Liver (tissue), 3 donors: ENCODE measurements at regions not wholly inside any gene's neighbourhood (a gene's known extent, or its start where the extent isn't known, plus 50 kb on each side); places are given as distances from the start of the nearest gene placed in this dataset.

Source experiments
- GABPA ChIP-seq, 2 donors: IDR thresholded peaks in 1 of 2; conservative IDR thresholded peaks in 1 of 2; 2 replicates each; pipeline ENCODE4 v1.6.1; 2016; ENCODE audit warnings: antibody characterized with exemption in 2 of 2, mild to moderate bottlenecking in 1 of 2, moderate library complexity in 1 of 2
- TF ChIP-seq, protein P1 (sequence below): fragments of 150-350 bp; IDR thresholded peaks from 2 replicates; pipeline ENCODE4 v1.5.1; 2017; ENCODE audit warnings: improper control_type of control experiment, low read depth, low read length; ENCODE audit not compliant: missing input control
- donor health status: healthy.
- donor health status: healthy.

DNA sequence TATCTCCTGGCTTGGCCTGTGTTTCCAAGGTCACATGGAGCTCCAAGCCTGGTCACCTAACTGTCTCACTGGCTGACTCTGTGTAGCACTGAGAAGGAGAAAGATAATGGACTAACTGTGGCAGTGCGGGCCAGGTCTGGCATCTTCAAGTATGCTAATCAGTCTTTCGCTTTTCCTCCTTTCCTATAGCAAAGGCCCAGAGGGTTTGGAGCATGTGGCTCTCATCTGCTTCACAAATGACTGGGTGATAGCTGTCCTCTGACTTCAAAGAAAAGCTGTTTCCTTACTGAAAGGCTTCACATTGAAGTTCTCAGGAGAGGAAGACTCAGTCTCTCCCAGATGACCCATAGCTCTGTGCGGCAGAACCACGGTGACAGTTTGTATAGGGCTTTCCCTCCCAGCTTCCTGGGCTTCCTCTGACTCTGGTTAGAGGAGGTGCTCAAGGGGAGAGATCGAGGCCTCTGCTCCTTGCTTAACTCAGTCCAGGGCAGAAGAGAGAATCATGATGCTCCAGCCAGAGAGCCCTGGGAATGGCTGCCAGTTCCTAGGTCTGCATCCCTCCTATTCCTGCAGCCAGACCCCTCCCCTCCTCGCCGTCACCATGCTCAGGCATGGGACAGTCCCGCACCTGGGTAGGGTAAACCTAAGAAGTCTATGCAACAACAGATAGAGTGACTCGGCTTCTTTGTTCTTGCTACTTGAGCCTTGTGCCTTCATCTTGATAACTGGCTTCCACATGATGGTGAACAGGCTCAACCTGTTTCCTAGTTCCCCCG, 72.3 kb downstream of the CCDC71L start:
- TF ChIP-seq GABPA (IDR thresholded peaks at IDR 0.05 in 1 of 2, conservative IDR thresholded peaks at IDR 0.05 in 1 of 2), result no peak
- TF ChIP-seq, protein P1, sequence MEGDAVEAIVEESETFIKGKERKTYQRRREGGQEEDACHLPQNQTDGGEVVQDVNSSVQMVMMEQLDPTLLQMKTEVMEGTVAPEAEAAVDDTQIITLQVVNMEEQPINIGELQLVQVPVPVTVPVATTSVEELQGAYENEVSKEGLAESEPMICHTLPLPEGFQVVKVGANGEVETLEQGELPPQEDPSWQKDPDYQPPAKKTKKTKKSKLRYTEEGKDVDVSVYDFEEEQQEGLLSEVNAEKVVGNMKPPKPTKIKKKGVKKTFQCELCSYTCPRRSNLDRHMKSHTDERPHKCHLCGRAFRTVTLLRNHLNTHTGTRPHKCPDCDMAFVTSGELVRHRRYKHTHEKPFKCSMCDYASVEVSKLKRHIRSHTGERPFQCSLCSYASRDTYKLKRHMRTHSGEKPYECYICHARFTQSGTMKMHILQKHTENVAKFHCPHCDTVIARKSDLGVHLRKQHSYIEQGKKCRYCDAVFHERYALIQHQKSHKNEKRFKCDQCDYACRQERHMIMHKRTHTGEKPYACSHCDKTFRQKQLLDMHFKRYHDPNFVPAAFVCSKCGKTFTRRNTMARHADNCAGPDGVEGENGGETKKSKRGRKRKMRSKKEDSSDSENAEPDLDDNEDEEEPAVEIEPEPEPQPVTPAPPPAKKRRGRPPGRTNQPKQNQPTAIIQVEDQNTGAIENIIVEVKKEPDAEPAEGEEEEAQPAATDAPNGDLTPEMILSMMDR, result no peak
